HG03095 (cell line): ENCODE measurements at regions not wholly inside any gene's neighbourhood (a gene's known extent, or its start where the extent isn't known, plus 50 kb on each side); places are given as distances from the start of the nearest gene placed in this dataset.
"Not testable (repeated sequence)": the region's sequence is repeated elsewhere in the genome, so short reads cannot be mapped to it uniquely, and the experiment has no call there.

Experiments used
- ATAC-seq: cut with Tn5 transposase; IDR thresholded peaks from one replicate; pipeline ENCODE4 v1.9.1; 2021; ENCODE audit warnings: moderate library complexity; ENCODE audit not compliant: unreplicated experiment

DNA sequence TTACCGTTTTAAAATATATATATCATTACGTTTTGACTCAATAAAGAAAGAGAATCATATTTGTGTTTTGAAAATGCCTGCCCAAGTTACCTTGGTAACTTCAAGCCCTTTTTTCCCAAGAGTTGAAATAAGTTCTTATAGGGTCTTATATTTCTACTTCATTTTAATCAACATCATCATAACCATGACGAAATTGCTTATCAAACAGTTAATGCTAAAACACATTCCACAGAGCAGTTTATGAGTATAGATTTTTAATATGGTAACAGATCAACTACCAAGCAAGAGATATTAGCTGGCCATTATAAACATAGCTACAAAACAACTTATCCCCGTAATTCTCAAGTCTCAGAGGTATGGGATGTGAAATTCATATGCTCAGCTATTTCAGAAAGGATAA, 197.9 kb upstream of the LRRTM4 start:
- no peak for ATAC-seq

DNA sequence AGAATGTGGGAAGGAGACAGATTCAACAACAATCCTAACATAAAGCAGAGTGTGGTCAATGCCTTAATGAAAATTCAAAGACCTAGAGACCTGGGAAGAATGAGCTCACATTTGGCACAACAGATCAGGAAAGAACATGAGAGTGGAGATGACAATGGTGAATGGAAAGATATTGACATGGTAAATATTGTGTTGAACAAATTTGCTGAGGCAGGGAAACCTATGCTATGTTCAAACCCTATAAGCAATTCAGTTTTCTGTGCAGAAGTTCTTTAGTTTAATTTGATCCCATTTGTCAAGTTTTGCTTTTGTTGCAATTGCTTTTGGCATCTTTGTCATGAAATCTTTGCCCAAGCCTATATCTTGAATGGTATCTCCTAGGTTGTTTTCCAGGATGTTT, 199.4 kb upstream of the LRRTM4 start:
- no peak for ATAC-seq

DNA sequence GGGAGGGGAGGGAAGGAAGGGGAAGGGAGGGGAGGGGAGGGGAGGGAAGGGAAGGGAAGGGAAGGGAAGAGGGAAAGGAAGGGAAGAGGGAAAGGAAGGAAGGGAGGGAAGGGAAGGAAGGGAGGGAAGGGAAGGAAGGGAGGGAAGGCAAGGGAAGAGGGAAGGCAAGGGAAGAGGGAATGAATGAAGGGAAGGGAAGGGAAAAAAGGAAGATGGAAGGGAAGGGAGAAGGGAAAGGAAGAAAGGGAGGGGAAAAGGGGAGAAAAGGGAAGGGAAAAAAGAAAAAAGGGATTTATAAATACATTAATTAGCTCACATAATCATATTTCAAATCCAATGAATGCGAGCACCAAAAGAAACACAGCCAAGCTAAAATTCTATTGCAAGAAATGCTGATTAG, 202.9 kb upstream of the LRRTM4 start:
- no peak for ATAC-seq

DNA sequence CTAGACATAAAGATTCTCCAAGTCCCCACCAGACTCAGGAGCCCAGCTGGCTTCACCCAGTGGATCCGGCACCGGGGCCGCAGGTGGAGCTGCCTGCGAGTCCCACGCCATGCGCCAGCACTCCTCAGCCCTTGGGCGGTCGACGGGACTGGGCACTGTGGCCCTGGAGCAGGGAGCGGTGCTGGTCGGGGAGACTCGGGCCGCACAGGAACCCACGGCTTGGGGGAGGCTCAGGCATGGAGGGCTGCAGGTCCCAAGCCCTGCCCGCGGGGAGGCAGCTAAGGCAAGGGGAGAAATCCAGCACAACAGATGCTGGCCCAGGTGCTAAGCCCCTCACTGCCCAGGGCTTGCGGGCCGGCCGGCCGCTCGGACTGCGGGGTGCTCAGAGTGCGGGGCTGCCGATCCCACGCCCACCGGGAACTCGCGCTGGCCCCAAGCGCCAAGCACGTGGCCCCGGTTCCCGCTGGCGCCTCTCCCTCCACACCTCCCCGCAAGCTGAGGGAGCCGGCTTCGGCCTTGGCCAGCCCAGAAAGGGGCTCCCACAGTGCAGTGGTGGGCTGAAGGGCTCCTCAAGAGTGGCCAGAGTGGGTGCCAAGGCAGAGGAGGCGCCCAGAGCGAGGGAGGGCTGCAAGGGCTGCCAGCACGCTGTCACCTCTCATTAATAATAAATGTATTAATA, 212.6 kb upstream of the LRRTM4 start:
- not testable (repeated sequence) for ATAC-seq

DNA sequence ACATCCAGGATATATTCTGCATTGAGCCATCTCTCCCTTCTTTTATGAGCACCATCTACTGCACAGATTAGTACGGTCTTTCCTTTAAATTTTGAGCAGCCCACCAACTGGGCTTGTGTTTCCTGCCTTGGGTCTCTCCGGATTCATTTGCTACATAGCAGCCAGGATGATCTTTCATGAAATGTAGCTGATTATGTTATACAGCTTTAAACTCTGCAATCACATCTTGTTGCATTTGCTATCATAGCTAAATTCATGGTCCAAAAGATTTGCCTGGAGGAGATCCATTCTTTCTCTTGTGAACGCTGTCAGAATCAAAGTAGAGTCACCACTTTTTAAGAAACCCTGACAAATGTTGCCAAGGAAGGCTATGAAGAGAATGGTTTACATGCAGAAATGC, 215.1 kb upstream of the LRRTM4 start:
- ATAC-seq = no peak

DNA sequence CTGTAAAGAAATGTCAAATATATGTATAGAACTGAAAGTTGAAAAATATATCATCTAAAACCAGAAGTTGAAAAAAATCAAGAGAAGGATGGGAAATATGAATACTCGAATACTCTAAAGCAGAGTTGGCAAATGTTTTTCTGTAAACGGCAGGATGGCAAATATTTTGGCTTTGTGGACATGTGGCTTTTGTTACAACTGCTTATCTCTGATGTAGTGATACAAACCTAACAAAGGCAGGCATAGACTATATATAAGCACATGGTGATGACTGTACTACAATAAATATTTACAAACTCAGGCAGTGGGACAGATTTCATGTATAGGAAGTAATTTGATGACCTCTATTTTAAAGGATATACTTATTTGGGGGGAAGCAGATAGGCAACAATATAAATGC, 224.6 kb upstream of the LRRTM4 start:
- no peak for ATAC-seq

DNA sequence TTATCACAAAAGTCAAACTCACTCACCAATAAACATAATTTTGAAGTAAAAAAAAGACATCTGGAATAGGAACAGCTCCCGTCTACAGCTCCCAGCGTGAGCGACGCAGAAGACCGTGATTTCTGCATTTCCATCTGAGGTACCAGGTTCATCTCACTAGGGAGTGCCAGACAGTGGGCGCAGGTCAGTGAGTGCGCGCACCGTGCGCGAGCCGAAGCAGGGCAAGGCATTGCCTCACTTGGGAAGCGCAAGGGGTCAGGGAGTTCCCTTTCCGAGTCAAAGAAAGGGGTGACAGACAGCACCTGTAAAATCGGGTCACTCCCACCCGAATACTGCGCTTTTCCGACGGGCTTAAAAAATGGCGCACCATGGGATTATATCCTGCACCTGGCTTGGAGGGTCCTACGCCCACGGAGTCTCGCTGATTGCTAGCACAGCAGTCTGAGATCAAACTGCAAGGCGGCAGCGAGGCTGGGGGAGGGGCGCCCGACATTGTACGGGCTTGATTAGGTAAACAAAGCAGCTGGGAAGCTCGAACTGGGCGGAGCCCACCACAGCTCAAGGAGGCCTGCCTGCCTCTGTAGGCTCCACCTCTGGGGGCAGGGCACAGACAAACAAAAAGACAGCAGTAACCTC, 231.7 kb upstream of the LRRTM4 start:
- not testable (repeated sequence) for ATAC-seq

DNA sequence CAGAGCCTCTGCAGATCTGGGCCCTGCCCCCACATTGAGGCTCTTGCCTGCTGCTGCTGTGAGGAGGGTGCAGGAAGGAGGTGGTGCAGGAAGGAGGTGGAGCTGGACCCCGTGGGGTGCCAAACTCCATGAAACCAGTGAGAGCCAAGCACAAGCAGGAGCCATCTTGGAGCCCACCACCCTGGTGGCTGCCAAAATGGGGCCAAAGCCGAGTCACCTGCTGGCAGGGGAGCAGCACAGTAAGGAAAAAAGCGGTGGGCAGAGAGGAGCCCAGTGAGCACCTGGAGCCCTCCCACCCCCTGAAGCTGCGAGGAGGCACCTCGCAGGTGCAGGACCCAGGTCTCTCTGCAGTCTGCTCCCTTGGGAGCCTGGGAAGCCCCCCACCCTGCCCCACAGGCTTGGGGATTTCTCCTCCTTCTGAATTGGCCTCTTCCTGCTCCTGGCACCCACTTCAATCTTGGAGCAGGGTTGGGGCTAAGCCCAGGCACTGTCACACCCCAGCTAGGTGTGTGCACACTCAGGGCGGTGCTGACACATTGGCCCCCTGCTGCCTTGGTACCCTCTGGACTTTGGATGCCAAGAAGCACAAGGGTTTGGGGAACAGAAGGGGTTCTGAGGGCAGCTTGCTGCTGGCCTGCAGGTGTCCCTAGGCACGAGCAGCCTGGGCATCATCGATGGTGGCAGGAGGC, 245.4 kb upstream of the LRRTM4 start:
- no peak for ATAC-seq

DNA sequence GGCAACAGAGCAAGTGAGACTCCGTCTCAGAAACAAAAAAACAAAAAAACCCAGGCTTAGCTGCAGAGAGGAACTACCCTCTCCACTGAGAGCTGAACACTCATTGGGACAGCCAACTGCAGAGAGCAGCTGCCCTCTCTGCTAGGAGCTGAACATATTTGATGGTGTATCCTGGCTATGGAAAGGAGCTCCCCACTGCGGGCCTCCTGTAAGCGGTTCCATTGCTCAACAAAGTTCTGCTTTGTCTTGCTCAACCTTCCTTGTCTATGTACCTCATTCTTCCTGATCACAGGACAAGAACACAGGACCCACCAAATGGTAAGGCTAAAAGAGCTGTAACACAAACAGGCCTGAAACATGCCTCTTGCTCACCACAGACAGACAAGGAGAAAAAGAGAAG, 246.3 kb upstream of the LRRTM4 start:
- no peak for ATAC-seq

DNA sequence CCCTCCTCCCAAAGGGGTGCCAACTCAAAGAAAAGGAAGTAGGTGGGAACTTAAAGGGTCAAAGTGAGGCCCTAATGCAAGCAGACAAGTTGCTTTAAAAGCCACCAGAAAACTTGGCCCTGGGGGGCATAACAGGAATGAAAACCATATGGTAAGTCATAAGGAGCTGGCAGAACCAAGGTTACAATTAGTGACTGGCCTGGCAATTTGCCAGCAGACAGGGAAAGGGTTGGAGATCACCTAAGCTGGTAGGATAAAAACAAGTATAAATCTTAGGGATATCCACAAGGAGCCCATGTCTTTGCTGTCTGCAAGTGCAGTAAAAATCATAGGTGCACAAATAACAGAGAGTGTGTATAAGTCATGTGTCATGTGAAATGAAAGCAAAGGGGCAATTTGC, 256.7 kb upstream of the LRRTM4 start:
- ATAC-seq = no peak

DNA sequence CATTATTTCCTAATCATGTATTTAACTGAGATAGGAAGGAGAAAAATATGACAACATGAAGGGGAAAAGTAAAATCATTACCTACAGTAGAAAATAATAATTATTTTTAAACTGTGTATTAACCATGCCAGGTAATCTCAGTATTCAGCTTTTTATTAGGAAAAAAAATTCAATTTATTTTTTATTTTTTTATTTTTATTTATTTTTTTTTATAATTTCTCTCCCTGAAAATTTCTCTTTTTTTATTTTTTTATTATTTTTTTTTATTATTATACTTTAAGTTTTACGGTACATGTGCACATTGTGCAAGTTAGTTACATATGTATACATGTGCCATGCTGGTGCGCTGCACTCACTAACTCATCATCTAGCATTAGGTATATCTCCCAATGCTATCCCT, 271.3 kb upstream of the LRRTM4 start:
- ATAC-seq = not testable (repeated sequence)

DNA sequence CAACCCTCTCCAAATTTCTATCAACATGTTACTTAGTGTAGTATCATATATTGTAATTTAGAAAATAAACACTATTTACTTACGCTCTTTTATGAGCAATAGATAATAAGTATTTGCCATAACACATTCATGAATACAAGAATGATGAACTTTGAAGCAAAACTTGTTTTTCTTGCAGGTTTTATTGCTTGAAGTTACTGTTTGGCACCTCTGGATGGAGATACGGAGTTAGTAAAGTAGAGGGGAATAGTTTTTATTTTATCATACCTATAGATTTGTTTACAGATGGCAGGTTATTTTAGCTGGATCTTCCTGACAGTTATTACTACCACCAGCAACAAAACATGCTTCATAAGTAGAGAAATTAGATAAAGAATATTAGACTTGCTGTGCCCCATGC, 274.2 kb upstream of the LRRTM4 start:
- no peak for ATAC-seq

DNA sequence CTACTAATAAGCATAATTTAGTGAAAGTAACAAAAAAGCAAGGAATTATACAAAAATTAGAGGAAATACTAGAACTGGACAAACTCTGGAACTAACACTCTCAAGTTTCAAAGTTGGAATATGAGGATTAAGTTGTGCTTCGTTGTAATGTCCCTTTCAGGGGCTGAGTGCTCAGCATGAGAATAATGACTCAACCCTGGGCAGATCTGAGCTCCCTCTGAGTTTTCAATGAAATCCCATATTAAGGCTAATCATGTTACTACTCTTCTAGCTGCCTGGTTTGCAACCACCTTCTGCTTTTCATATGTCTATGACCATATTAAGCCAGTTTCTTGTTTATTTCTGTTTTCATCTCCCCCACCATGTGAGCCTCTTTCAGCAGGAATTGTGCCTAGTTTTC, 274.9 kb upstream of the LRRTM4 start:
- ATAC-seq = no peak

DNA sequence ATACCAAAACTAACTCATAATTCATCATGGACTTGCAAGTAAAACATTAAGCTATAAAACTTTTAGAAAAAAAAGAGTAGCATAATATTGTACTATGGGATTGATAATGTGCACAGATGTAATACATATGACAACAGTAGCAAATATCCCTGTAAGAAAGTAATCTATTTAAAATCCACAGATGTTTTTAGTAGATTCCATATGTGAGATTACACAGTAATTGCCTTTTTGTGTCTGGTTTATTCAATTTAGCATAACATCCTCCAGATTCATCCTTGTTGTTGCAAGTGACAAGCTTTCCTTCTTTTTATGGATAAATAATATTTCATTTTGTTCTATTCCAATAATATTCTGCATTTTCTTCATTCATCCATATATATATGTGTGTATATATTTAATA, 278.2 kb upstream of the LRRTM4 start:
- ATAC-seq = no peak

DNA sequence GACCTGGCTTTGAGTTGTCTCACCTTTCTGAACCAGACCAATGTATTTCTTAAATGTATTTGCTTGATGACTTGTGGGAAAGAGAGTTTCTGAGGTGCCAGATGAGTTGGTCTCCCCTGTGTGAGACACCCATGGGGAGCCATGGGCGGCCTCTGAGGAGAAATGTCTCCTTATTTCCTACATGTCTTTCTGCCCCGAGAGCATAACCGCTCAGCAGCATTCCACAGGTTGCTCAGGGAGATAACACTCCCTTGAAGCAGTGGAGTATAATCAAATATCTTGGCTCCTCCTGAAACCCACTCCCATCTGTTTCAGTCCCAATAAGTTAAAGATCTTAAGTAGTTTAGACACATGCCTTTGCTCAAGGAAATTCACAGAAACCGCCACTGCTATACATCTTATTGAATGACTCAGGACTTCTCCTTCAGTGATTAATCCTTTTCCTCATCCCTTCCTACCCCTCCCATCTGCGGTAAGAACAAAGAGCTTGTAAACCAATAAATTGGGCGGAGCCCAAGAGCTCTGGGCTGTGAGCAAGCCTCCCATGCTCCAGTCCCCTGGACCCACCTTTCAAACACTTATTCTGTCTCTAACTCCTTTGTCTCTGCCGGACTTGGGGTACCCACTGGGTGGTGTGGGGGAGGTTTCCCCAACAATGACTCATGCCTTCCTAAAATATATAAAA, 285.5 kb upstream of the LRRTM4 start:
- ATAC-seq = no peak

DNA sequence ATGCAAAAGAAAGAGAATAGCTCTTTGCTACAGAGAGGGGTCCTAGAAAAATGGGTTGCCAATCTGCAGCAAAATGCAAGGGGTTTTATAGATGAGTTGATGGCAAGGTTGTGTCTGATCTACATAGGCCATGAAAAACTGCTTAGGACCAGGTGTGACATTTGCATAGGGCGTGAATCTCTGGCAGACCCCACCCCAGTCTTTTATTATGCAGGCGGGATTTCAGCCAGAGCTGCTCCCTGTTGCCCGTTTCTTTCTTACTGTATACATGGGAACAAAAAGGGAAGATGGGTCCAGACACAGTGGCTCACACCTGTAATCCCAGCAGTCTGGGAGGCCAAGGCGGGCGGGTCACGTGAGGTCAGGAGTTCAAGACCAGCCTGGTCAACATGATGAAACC, 286.4 kb upstream of the LRRTM4 start:
- no peak for ATAC-seq

DNA sequence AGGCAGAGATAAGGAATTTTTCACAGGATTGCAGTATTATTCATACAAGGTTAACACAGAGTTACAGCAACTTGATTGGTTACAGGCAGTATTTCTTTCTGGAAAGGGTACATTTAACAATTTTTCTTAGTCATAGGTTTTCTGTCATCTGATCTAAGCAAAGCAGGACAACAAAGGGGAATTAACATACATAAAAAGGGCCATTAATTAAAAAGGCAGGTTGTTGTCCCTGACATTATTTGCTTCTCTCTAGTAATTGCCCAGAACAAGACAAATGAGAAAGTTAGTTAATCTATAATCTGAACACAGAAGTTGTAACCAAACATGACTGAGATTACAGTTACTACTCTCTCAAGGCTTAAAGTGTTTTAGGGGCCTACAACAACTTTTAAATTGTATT, 291.4 kb upstream of the LRRTM4 start:
- no peak for ATAC-seq

DNA sequence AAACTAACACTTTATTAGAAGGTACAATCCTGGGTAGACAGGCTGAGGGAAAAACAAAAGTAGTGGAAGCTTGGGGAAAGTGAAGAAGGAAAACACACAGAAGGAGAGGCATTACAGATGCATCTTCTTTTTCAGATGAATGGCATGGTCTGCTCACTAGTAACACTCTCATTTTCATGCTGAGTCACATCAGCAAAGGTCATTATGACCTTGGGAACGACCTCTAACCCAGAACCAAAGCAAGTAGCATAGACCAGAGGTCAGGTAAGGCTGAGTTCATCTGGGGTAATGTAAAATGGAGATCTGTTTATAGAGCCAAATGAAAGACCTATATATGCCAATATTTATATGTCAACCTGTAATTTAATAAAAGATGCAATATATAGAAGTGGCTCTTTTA, 294.4 kb upstream of the LRRTM4 start:
- ATAC-seq = no peak

DNA sequence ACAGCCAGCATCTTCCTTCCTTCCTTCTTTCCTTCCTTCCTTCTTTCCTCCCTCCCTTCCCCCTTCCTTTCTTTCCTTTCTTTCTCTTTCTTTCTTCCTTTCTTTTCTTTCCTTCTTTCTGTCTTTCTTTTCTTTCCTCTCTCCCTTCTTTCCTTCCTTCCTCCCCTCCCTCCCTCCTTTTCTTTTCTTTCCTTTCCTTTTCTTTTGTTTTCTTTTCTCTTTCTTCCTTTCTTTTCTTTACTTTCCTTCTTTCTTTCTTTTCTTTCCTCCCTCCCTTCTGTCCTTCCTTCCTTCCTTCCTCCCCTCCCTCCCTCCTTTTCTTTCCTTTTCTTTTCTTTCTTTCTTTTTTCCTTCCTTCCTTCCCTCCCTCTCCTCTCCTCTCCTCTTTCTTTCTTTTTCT, 296.0 kb upstream of the LRRTM4 start:
- ATAC-seq = no peak

DNA sequence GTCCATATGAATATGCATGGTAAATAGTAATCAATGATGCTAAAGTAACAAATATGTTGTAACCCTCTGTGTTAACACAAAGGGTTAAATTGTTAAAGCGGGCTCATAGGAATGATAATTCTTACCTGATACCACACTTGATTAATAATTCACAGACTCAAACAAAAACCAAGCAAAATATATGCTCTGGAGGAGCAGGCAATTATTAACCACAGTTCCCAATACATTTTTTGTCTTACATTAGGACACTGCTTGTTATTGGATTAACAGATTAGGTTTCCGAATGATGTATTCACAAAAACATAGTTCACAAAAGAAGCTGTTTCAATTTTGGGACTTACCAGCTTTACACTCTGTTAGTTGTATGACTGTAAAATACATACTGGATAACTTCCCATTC, 300.9 kb upstream of the LRRTM4 start:
- ATAC-seq = no peak

DNA sequence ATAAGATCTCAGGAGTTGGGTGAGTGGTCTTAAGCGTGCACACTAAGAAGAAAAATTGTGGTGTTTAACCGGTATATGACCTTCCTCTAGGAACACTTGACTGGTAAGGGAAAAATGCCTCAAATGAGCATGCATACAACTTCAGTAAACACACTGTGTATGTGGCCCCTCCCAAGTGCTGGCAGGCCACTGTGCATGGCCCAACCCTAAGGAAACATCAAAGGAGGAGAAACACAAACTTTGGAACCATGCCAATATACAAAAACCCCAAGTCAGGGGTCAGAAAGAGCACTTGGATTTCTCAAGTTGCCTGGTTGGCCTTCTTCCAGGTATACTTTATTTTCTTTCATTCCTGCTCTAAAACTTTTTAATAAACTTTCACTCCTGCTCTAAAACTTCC, 308.9 kb upstream of the LRRTM4 start:
- ATAC-seq = no peak

DNA sequence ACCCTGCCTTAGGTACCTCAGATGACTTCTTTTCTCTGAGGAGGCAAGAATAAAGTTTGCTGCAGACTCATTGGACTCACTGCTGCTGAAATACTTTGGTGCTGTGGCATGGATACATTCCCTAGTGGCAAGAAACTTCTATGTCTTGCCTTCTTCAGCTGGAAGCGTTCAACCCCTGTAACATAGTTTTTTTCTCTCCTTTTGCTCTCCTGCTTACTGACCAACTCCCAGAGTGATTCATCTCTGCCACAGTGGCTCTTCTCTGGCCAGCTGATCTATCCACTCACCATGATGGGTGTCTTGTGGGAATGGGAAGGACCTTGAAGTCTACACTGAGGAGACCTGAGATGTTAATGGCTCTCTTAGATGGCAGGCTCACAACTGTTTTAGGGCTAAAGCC, 309.3 kb upstream of the LRRTM4 start:
- ATAC-seq = no peak
